ENCODE measurements at regions not wholly inside any gene's neighbourhood (a gene's known extent, or its start where the extent isn't known, plus 50 kb on each side); places are given as distances from the start of the nearest gene placed in this dataset.
A peak's percentile ranks its signal among the peaks of the same experiment; 100 is the strongest.

DNA sequence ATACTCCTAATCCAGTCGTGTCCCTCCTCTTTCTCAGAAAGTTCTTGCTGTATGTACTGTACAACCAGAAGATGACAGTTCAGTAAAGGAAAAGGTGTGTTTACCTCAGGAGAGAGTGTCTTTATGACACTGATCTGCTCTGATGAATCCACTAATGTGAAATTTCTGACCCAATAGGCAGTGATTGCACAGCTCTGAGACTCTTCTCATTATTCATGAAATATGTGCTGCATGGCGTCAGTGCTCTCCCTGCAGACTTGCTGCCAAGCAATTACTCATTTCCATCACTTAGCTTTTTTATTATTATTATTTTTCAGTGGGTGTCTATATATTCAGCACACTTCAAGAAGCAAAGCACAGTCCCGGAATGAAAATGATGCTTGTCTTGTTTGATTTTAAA lies 389.0 kb downstream of the RASEF start:
- DNase-seq = no peak

DNA sequence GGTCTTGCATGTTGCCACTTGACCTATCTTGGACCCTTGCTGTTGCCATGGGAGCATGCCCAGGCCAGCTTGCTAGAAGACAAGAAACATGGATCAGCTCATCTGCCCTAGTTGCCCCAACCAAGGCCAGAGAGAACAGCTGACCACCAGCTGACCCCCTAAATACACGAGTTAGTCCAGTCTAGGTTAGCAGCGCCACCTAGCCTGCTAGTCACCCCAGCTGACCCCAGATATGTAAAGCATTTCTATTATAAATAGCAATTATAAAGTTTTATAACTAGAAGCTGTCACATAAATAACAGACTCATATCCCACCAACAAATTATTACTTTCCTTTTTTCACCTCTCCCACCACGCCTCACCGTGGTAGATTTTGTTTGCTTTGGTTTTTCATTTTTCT lies 387.8 kb downstream of the RASEF start:
- no peak for DNase-seq

DNA sequence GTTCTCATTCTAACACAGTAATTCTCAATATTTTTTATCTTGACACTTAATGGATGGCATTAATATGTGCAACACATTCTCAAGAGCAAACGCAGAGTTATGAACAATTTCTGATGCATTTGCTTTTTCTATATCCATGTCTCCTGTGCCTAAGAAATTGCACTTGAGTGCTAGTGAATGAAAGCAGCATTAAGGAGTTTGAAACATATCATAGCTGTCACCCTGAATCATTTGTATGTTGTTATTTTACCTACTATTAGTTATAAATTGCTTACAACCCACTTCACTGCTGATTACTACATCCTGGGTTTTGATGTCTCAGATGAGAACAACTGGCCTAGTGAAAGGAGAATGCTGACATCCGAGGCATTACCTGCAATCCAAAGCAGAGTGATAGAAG lies 387.3 kb downstream of the RASEF start:
- DNase-seq = no peak

DNA sequence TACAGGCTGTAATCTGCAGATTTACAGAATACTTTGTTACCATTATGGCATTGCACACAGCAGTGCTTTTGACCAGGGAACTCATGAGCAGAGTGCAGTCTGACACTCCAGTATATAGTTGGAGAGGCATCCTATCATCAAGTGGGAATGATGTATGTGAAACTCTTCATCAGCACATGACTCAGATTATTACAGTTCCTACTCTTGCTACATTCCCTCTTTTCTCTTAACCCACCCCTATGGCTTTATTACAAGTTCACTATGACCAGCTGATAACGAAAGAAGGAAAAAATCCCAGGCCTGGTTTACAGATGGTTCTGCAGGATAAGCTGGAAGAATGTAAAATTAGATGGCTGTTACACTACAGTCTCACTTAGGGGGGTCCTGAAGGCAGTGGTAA lies 385.9 kb downstream of the RASEF start:
- no peak for DNase-seq

DNA sequence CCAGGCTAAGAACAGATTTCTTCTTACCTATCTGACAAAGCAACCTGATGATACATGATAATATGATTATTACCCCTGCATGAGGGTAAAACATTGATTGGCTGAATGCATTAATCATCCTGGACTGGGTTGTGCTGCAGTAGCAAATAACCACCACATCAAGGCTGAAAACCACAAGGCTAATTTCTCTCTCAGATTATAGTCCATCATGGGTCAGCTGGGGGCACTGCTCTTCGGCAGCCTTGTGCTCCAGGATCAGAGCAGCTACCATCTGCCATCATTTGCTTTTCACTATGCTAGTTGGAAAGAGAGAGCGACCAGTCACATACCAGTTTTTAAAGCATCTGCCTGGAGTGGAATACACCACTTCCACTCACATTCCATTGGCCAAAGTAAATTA lies 383.5 kb downstream of the RASEF start:
- no peak for DNase-seq

DNA sequence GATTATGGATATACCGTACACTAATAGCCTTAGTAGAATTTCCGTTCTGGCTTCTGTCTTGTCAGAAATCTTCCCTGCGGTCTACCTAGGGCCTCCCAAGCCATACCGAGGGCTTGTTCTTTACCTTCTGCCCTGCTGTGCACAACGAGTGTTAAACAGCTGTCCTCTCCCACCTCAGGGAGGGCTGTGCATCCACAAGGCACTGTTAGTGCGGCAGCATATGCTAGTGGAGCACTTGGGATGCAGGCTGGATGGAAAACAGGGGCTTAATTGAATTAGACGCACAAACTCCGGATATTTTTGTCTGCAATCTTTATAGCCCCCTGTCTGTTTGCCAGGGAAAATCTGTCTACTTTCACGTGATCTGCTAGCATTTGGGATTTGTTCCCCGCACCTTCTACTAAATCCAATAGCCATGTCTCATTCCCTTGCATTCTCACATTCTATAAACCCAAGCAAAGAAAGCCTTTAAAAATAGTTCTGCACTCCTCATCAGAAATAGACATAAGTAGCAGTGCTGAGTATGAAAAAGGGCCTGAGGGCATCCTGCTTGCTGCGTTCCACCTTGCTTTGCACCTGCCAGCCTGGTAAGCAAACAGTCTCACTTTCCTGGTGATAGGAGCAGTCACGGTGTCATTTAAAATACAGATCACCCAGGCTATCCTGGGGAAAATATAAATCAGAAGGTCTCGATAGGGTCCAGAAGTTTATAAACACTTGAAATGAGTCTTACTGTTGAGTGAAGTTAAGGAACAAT lies 382.6 kb downstream of the RASEF start:
- peak; percentile 44 for DNase-seq

DNA sequence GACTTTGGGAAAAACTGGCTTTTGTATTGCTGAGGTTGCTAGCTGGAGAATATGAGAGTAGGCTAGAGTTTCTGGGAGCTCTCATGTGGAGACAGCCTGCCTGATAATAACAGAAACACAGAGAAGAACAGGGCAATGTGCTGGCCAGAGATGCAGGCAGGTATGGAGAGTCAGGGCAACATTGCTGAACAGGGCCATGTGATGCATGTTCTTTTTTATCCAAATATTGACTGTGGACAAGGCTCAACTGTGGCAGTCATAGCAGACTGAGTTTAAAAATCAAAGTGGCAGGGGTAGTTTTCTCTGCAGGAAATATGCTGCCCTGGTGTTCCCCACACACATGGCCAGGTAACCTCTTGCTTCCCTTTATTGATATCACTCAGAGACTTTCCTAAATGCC lies 381.1 kb downstream of the RASEF start:
- DNase-seq = no peak

DNA sequence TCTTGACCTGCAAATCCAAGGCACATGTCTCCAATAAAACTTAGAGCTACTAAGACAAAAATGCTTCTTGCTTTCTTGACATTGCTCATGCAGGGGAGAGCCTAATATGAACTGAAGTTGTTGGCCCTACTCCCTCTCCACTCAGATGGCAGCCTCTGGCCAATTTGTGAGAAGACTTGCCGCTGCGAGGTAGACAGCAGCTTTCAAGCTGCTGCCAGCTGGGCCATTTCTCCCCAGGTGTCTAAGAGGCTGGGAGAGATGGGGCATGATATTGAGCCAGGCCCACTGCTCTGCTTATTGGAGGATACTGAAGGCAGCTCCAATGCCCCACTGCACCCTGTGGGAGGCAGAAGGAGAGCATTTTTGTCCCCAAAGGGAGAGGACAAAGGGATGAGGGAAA lies 380.5 kb downstream of the RASEF start:
- no peak for DNase-seq

DNA sequence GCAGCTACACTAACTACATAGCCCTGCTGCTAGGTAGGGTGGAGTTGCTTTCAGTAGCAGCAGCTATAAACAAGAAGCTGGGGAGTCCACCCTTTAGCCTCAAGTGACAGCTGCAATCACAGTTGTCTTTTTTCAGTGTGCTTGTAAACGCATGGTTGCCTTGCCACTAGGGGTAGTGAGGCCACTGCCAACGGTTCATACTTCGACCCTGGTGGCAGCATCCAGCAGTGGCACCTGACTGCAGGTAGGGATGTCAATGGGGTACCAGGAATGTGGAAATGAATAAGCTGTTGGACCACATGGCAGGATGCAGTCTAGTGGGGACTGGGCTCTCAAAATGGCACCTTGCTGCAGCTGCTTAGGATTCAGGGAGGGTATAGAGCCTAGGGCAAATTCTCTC lies 367.2 kb downstream of the RASEF start:
- DNase-seq = no peak

DNA sequence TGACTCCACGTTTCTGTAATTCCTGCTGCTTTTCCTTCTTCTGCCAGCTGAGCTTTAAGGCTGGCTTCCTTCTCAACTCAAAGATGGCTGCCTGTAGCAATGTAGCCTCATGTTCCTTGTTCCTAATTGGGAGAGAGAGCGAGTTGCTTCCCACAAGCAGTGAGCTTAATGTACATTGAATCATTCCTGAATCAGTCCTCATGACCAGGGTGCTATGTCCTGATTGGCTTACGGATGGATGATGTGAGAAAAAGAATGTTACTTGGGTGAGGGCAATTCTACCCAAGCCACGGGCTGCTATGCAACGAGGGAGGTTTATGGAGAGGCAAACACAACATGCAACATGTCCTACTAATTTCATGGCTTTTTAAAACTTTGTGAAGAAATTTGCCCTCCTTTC lies 356.2 kb downstream of the RASEF start:
- DNase-seq = no peak

DNA sequence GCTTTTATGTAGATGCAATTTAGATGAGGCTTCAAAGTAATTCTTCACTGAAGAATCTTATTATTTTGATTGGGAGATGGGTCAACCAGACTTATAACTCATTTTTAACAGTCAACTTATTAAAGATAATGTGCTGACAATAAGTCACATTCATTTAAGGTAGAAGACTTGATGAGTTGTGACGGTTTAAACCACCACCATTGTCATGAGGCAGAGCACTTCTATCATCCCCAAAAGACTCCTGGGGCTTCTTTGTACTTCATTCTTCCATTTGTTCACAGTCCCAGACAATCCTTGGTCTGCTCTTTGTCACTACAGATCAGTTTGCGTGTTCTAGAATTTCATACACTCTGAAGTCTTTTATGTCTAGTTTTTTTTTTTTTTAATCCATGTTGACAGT lies 346.1 kb downstream of the RASEF start:
- DNase-seq = no peak

DNA sequence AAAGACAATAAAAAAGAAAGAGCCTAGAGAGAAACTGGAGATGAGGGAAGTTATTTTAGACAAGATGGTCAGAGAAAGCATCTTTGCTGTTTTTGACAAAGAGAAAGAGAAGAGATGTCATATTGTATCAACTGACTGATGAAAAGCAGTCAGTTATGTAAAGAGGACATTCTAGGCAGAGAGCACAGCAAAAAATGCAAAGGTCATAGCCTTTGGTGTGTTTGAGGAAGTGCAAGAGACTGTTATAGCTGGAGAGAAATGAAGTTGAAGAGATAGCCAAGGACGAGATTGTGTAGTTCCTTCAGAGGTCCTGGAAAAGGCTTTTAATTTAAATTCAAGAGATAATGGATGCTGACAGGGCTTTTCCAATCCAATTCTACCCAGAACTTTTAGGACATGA lies 342.4 kb downstream of the RASEF start:
- DNase-seq = no peak

DNA sequence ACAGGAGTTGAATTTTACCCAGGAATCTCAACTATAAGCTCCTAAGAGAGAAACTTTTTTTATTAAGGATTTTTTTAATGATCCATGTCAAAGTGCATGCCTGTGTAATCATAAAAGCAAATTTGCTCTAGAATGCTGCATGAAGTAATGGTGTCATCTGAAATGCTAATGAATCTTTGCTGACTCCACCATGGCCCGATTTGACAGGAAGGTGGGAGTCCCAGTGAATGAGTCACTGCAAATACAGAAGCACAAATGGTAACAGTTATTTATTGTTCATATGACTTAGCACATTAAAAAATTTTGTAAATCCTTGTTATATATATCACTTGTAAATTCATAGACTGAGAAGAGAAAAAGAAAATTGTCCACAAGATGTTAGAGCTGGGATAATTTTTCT lies 341.3 kb downstream of the RASEF start:
- no peak for DNase-seq

DNA sequence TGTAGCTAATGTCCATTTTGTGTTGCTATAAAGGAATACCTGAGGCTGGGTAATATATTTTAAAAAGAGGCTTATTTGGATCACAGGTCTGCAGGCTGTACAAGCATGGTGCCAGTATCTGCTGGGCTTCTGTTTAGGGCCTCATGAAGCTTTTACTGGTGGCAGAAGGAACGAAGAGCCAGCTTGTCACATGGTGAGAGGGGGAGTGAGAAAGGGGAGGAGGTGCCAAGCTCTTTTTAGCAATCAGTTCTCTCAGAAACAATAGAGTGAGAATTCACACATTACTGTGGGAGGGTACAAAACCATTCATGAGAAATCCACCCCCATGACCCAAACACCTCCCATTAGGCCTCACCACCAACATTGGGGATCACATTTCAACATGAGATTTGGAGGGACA lies 340.9 kb downstream of the RASEF start:
- no peak for DNase-seq

DNA sequence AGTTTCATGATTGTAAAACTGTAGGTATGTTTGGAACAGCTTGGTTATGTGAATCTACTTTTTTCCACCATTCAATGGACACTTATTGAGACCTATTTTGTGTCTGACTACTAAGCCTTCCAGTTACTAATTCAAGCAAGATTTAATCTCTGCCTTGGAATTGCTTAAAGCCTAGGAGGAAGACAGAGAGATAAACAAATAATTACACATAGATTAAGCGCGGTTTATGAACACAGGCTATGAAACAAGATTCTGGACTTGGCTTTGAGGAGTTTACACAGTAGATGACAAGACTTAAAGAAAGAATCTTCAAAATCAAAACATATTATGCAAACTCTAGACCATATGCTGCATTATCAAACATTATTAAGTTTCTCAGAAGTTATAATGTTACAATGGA lies 340.4 kb downstream of the RASEF start:
- DNase-seq = no peak

DNA sequence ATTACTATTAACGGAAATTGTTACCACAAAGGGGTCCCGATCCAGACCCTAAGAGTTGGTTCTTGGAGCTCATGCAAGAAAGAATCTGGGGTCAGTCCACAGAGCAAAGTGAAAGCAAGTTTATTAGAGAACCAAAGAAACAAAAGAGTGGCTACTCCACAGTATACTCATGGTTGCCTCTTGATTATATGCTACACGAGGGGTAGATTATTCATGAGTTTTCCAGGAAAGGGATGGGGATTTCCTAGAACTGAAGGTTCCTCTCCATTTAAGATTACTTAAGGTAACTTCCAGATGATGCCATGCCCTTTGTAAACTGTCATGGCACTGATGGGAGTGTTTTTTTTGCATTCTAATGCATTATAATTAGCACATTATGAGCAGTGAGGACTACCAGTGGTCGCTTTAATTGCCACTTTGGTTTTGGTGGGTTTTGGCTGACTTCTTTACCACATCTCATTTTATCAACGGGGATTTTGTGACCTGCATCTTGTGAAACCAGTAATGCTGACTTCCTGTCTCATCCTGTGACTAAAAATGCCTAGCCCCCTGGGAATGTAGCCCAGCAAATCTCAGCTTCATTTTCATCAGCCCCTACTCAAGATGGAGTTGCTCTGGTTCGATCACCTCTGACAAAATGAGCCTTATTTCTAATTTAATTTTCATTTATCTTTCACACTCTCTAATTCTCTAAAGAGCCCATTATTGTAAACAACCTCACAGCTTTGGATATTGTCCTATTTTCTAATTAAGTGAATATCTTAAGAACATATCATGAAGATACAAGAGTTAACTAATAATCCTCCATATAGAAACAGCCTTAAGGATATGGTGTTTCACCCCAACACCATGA lies 336.3 kb downstream of the RASEF start:
- no peak for DNase-seq

DNA sequence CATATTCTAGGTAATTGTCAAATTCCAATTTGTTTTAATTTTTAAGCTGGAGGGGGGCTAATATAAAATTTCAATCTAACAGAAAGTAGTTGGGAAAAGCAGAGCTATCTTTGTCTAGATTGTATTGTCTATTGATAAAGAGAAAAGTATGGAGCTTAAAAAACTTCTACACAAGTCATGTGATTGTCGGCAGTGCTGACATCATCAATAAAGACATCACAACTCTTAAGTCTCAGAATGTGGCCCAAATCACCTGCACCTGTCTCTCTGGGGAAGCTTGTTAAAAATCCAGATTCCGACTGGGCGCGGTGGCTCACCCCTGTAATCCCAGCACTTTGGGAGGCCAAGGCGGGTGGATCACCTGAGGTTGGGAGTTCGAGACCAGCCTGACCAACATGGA lies 333.8 kb downstream of the RASEF start:
- no peak for DNase-seq

DNA sequence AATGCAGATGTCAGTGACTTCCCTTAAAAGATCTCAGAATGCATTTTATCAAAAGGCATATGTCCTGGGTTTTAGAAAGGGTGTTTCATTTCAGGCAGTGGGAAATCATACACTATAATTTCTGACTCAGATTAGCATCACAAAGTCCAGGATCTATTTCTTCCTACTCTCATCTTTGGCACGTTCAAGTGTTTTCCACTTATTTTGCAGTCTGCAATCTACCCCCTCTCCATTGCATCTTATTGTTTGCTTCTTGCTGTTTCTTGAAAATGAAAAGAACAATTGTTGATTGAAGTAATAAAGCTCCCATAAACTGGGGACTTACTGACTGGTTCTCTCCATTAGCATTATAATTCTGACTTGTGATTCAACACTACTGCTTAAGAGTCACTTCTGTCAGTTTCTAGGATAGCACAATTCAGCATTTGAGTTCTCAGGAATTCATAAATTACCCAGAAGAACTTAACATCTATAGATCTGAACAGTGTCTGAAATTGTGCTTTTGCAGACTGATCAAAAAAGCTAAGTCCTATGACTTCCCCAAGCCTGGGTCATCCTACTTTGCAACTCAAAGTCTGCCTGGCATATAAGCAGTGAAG lies 332.9 kb downstream of the RASEF start:
- no peak for DNase-seq

DNA sequence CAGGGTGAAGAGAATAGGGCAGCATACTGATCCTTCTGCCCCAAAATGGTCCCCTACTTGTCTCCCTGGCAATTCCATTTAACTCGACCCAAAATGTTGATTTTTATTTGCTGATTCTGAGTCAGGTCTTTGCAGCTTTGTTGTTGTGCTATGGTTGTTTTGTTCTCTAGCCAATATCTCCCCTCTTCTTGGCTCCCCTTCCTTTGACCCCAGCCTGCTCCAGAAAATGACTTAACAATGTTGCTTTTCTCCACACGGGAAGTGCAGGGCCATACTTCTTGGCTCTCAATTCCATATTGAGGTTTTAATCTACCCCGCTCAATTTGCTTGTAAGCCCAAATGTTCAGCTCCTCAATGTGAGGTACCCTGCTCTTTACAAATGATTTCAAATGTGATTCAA lies 330.0 kb downstream of the RASEF start:
- DNase-seq = no peak

DNA sequence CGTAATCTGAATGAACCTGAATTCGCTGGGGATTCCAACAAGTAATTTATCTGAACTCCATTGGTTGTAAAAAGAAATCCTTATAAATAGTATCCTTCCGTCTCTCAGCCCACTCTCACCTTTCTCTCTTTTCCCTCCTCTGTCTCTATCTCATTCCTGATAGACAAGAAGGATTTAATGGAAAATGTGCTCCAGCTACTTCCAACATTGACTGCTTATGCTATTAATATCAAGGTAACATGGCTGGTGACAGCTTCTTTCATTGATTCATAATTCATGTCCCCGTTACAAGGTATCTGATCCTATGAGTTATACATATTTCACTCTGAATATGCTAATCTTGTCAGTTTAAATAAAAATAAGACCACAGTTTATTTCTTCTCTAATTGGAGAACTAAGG lies 326.8 kb downstream of the RASEF start:
- DNase-seq = no peak

DNA sequence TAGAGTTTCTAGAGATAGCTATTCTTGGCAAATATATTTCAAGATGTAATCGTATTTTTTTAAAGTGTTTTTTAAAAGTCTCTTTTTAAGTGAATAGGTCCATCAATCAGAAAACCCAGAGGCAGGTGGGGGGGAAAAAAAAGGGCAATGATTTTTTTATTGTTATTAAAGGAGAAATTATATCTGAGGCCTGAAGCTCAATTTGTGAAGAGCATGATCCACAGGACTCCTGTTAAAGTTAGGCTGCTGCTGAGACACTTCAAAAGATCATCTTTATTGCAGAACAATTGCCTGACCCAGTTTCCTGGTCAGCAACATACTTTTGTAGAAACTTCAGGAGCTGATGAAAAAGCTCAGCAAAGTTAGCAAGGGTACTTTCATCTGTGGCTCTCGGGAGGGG lies 326.2 kb downstream of the RASEF start:
- DNase-seq = no peak

DNA sequence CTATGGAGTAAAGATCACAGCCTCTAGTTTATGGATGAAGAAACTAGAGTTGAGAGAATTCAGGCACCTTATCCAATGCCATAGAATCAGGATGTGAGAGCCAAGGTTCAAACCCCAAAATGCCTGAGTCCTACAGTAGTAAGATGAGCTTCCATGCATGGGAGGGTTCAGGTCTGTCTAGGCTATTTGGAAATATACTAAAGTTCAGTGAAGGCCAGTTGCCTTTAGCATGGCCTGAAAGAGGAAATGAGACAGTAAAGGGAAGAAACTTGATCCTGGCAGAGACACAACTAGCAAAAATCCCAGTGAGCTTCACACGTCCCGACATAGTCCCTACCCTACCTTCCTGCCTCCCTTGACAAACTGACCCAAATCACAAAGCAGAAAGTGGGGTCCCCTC lies 317.0 kb downstream of the RASEF start:
- DNase-seq = no peak

DNA sequence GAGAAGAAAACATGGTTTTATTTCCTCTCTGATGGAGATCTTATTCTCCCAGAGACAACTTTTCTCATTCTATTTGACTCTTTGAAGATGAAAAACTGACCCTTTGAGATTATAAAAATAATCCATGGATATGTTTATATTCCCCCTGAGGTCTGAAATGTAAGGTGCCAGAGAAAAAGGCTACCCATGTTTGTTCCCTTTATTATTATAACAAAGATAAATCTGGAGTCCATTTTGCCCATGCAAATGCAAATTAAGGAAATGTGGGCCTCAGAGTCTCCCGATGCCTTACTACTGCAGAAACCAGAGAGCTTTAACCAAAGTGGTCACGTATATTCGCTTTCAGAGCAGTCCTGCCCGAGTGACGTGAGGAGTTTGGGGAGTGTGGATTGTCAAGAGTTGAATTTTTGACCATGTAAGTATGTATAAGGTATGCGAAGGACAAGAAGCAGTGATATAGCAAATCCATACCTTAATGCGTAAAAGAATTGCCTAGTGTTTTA lies 312.5 kb downstream of the RASEF start:
- DNase-seq = no peak

DNA sequence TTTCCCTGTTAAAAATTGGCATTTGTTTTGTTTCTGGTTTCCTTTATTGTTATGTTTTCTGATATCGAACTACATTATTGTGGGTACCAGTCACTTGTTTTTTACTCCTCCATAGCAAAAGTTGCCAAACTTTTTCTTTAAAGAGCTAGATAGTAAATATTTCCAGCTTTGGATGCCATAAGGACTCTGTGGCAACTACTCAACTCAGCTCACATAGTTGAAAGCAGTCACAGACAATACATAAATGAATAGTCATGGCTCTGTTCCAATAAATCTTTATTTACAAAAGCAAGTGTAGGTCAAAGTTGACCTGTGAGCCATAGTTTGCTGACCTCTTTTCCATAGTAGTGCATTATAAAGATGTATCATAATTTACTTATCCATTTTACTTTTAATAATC lies 305.0 kb downstream of the RASEF start:
- DNase-seq = no peak
